ENCODE measurements at regions not wholly inside any gene's neighbourhood (a gene's known extent, or its start where the extent isn't known, plus 50 kb on each side); places are given as distances from the start of the nearest gene placed in this dataset.

GRCh38 chr15:45829336-45830153 lies 194.7 kb downstream of the SQOR start:
- TF ChIP-seq CTCF (IDR thresholded peaks at IDR 0.05) (no peak), REST (IDR thresholded peaks at IDR 0.05; ENCODE audit: insufficient read depth in 1 of 2, low read depth in 2 of 2, low read length in 1 of 2) (no peak), SIN3A (IDR thresholded peaks at IDR 0.05; ENCODE audit: borderline replicate concordance, insufficient read depth, low read depth, low read length) (no peak)
